ENCODE measurements at regions not wholly inside any gene's neighbourhood (a gene's known extent, or its start where the extent isn't known, plus 50 kb on each side); places are given as distances from the start of the nearest gene placed in this dataset.
"Not testable (repeated sequence)": the region's sequence is repeated elsewhere in the genome, so short reads cannot be mapped to it uniquely, and the experiment has no call there.

GRCh38 chr6:11452106-11452505 is 85.4 kb upstream of the TMEM170B start:
- DNase-seq (ENCODE audit: low spot score): not testable (repeated sequence)

- no peak for DNase-seq (ENCODE audit: low spot score)
These were observed 87.5 kb upstream of the TMEM170B start for GRCh38 chr6:11450037-11450436.

GRCh38 chr6:11449408-11449807 is 88.1 kb upstream of the TMEM170B start:
- no peak for DNase-seq (ENCODE audit: low spot score)

- no peak for DNase-seq (ENCODE audit: low spot score)
These were observed 89.5 kb upstream of the TMEM170B start for GRCh38 chr6:11448038-11448437.

GRCh38 chr6:11447265-11447664 is 90.3 kb upstream of the TMEM170B start:
- no peak for DNase-seq (ENCODE audit: low spot score)

GRCh38 chr6:11445146-11445545 is 92.4 kb upstream of the TMEM170B start:
- no peak for DNase-seq (ENCODE audit: low spot score)

- DNase-seq (ENCODE audit: low spot score): not testable (repeated sequence)
These were observed 94.4 kb upstream of the TMEM170B start for GRCh38 chr6:11443125-11443524.

GRCh38 chr6:11442495-11442894 is 95.1 kb upstream of the TMEM170B start:
- no peak for DNase-seq (ENCODE audit: low spot score)

GRCh38 chr6:11439876-11440275 is 97.7 kb upstream of the TMEM170B start:
- no peak for DNase-seq (ENCODE audit: low spot score)

- no peak for DNase-seq (ENCODE audit: low spot score)
These were observed 98.5 kb upstream of the TMEM170B start for GRCh38 chr6:11439017-11439420.

GRCh38 chr6:11437824-11438459 is 99.6 kb upstream of the TMEM170B start:
- no peak for DNase-seq (ENCODE audit: low spot score)

GRCh38 chr6:11436508-11437096 is 100.9 kb upstream of the TMEM170B start:
- no peak for DNase-seq (ENCODE audit: low spot score)

GRCh38 chr6:11434565-11435326 is 102.8 kb upstream of the TMEM170B start:
- no peak for DNase-seq (ENCODE audit: low spot score)

- DNase-seq (ENCODE audit: low spot score): no peak
These were observed 103.7 kb upstream of the TMEM170B start for GRCh38 chr6:11433860-11434259.

- DNase-seq (ENCODE audit: low spot score): no peak
These were observed 104.7 kb upstream of the TMEM170B start for GRCh38 chr6:11432713-11433450.

GRCh38 chr6:11432091-11432490 is 105.5 kb upstream of the TMEM170B start:
- no peak for DNase-seq (ENCODE audit: low spot score)

- no peak for DNase-seq (ENCODE audit: low spot score)
These were observed 106.1 kb upstream of the TMEM170B start for GRCh38 chr6:11431455-11431937.

GRCh38 chr6:11430036-11430435 is 107.5 kb upstream of the TMEM170B start:
- DNase-seq (ENCODE audit: low spot score): no peak

- DNase-seq (ENCODE audit: low spot score): no peak
These were observed 108.0 kb upstream of the TMEM170B start for GRCh38 chr6:11429577-11429976.

- no peak for DNase-seq (ENCODE audit: low spot score)
These were observed 108.7 kb upstream of the TMEM170B start for GRCh38 chr6:11428895-11429294.

GRCh38 chr6:11428371-11428770 is 109.2 kb upstream of the TMEM170B start:
- no peak for DNase-seq (ENCODE audit: low spot score)

GRCh38 chr6:11427723-11428245 is 109.8 kb upstream of the TMEM170B start:
- DNase-seq (ENCODE audit: low spot score): no peak

Measured in D341Med (cell line).